ENCODE measurements at regions not wholly inside any gene's neighbourhood (a gene's known extent, or its start where the extent isn't known, plus 50 kb on each side); places are given as distances from the start of the nearest gene placed in this dataset.
A peak's percentile ranks its signal among the peaks of the same experiment; 100 is the strongest.

- no peaks in the 10 kb centered on the region for H3K36me3 ChIP-seq (ENCODE audit: insufficient read depth, low read length)
- TF ChIP-seq POLR2AphosphoS5 (IDR thresholded peaks at IDR 0.05) (peak; percentile 27), MXI1 (conservative IDR thresholded peaks at IDR 0.05; ENCODE audit: poor library complexity, severe bottlenecking) (no peak), TAF1 (IDR thresholded peaks at IDR 0.05; ENCODE audit: low read depth) (no peak), SMC3 (conservative IDR thresholded peaks at IDR 0.05; ENCODE audit: poor library complexity) (no peak), EP300 (conservative IDR thresholded peaks at IDR 0.05; ENCODE audit: poor library complexity, severe bottlenecking) (peak; percentile 11), CTCF (IDR thresholded peaks at IDR 0.05; ENCODE audit: poor library complexity, severe bottlenecking) (no peak), RAD21 (conservative IDR thresholded peaks at IDR 0.05) (no peak), REST (IDR thresholded peaks at IDR 0.05; ENCODE audit: borderline replicate concordance) (peak; percentile 75), EZH2 (IDR thresholded peaks at IDR 0.05; ENCODE audit: borderline replicate concordance, insufficient read depth, low read length, poor library complexity, severe bottlenecking) (no peak)
- H3K9me2 ChIP-seq (ENCODE audit: insufficient read depth, low read length) = no peaks in the 10 kb centered on the region
- no peak overlapping the region for H3K4me2 ChIP-seq (ENCODE audit: low read length)
- no peaks in the 10 kb centered on the region for H4K20me1 ChIP-seq (ENCODE audit: insufficient read depth)
- no peaks in the 10 kb centered on the region for H3K27me3 ChIP-seq (ENCODE audit: insufficient read depth, low read depth, low read length)
- no peaks in the 10 kb centered on the region for H3F3A ChIP-seq (ENCODE audit: insufficient read depth, low read length, poor library complexity, severe bottlenecking)
- H3K9ac ChIP-seq (ENCODE audit: low read length) = peak overlapping the region; percentile 23
- H3K79me2 ChIP-seq (replicated peaks; ENCODE audit: insufficient read depth, low read length) = no peaks in the 10 kb centered on the region
- peak overlapping the region; percentile 9 for H3K4me3 ChIP-seq (ENCODE audit: low read length)
- H3K27ac ChIP-seq (ENCODE audit: low read length) = peak overlapping the region; percentile 79
- H3K9me3 ChIP-seq (ENCODE audit: low read length) = no peaks in the 10 kb centered on the region
- peak overlapping the region; percentile 11 for H2AFZ ChIP-seq (ENCODE audit: low read depth, low read length)
These were observed 57.3 kb upstream of the PTGFRN start for GRCh38 chr1:116852367-116852766.

- H3K4me3 ChIP-seq (ENCODE audit: low read length) = peak overlapping the region; percentile 9
- H3K79me2 ChIP-seq (replicated peaks; ENCODE audit: insufficient read depth, low read length) = no peaks in the 10 kb centered on the region
- H3K27ac ChIP-seq (ENCODE audit: low read length) = peak overlapping the region; percentile 79
- peak overlapping the region; percentile 23 for H3K9ac ChIP-seq (ENCODE audit: low read length)
- no peaks in the 10 kb centered on the region for H4K20me1 ChIP-seq (ENCODE audit: insufficient read depth)
- H2AFZ ChIP-seq (ENCODE audit: low read depth, low read length) = peak overlapping the region; percentile 11
- no peaks in the 10 kb centered on the region for H3K36me3 ChIP-seq (ENCODE audit: insufficient read depth, low read length)
- H3K9me2 ChIP-seq (ENCODE audit: insufficient read depth, low read length) = no peaks in the 10 kb centered on the region
- H3K27me3 ChIP-seq (ENCODE audit: insufficient read depth, low read depth, low read length) = no peaks in the 10 kb centered on the region
- no peak overlapping the region for H3K4me2 ChIP-seq (ENCODE audit: low read length)
- no peaks in the 10 kb centered on the region for H3F3A ChIP-seq (ENCODE audit: insufficient read depth, low read length, poor library complexity, severe bottlenecking)
- no peaks in the 10 kb centered on the region for H3K9me3 ChIP-seq (ENCODE audit: low read length)
- TF ChIP-seq EZH2 (IDR thresholded peaks at IDR 0.05; ENCODE audit: borderline replicate concordance, insufficient read depth, low read length, poor library complexity, severe bottlenecking) = no peak
- TF ChIP-seq RAD21 (conservative IDR thresholded peaks at IDR 0.05) = no peak
- TF ChIP-seq CTCF (IDR thresholded peaks at IDR 0.05; ENCODE audit: poor library complexity, severe bottlenecking) = no peak
- TF ChIP-seq EP300 (conservative IDR thresholded peaks at IDR 0.05; ENCODE audit: poor library complexity, severe bottlenecking) = no peak
These were observed 56.8 kb upstream of the PTGFRN start for GRCh38 chr1:116852910-116853309.

All from neural cell (in vitro differentiated cells).